Esophagus mucosa (tissue), 1 donor: ENCODE measurements at regions not wholly inside any gene's neighbourhood (a gene's known extent, or its start where the extent isn't known, plus 50 kb on each side); places are given as distances from the start of the nearest gene placed in this dataset.

Experiments
- ATAC-seq: fragments of 200-7000 bp; cut with Tn5 transposase; one replicate; pipeline ENCODE4 v1.9.1; 2020
- donor health status: DM: yes; HTN: yes; CAD: no.

- no peak for ATAC-seq
Observed at GRCh38 chr18:42137693-42138375, 182.8 kb downstream of the PIK3C3 start.

GRCh38 chr18:42141439-42141838 lies 186.4 kb downstream of the PIK3C3 start:
- ATAC-seq: no peak

GRCh38 chr18:42155024-42155423 lies 200.0 kb downstream of the PIK3C3 start:
- ATAC-seq: no peak

DNA sequence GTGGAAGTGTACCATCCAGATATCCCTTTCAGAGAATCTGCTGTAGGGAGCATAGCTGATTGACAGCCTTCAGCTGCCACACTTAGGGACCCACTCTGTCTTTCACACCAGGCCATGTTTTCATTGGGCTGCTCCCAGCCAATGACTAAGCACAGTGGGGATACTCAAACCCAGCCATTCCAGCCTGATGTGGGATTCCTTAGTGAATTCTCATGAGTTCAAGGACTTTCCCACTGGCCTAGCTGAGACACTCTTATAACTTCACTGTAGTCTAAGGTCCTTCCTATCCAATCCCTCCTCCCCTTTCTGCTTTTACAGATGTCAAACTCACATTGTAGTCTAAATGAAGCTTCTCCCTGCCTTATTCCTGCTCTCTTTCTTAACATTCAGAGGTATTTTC lies 201.2 kb downstream of the PIK3C3 start:
- no peak for ATAC-seq

- ATAC-seq: no peak
Observed at GRCh38 chr18:42157420-42157819, 202.4 kb downstream of the PIK3C3 start.

- no peak for ATAC-seq
Observed at GRCh38 chr18:42157878-42158277, 202.8 kb downstream of the PIK3C3 start.

DNA sequence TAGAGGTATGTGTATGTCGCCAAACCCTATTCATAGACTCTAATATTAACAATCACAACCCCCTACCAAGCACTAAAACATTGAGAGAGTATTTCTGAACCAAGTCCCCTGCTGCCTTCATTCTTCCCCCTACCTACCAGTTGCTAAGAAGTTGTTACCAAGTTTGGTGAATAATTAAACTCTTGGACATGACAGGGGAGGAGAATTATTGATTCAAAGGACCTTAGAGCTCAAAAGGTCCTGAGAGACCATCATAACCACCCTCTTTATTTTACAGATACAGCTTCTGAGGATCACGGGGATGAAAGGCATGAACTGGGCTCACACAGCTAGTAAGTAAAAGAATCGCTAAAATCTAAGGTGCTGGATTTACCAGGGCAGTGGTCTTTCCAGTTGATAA lies 204.1 kb downstream of the PIK3C3 start:
- ATAC-seq: no peak

- ATAC-seq: no peak
Observed at GRCh38 chr18:42163321-42163720, 208.3 kb downstream of the PIK3C3 start.

DNA sequence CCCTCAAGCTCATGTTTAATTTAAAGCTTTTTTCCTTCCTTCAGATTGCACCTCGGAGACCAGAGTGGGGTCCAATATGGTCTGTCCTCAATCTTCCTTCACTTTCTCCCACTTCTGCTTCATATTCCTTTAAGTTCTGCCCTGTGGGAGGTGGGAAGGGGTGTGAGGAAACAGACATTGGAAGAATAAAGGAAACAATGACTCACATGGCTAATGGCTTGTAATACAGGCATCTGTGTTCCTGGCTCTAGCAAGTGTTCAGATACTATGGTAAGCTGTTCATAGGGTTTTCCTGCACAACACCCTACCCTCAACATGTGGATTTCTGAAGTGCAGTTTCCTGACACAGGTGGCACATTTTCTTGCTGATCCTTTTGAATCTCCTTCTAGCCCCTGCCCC lies 209.5 kb downstream of the PIK3C3 start:
- ATAC-seq: no peak

DNA sequence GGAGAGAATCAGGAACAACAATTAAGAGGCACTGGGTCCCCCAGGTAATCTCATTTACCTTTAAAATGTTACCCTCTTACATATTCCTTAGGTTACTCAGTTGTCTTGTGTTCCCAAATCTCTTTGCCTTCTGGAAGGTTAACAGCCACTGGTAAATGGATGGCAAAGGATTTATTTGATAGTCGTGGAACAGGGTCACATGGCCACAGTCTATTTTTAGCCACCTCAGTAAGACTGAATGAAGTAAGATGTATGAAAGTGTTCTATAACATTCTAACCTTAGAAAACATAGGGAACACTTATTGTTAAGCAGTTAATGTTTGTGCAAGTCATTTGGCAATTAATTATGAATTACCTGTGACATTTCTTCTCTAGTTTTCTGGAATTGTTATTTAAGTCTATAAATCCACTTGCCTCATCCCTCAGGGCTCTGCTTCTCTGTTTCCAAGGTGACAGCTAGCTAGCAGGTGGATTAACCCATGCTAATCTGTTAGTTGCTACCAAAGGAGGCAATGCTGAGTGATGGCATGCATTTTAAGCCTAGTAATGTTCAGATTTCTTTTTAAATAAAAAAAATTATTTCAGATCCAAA lies 211.0 kb downstream of the PIK3C3 start:
- ATAC-seq: no peak

- no peak for ATAC-seq
Observed at GRCh38 chr18:42168487-42168886, 213.5 kb downstream of the PIK3C3 start.

- ATAC-seq: no peak
Observed at GRCh38 chr18:42168907-42169306, 213.9 kb downstream of the PIK3C3 start.

- ATAC-seq: peak; percentile 77
Observed at GRCh38 chr18:42174909-42175308, 219.9 kb downstream of the PIK3C3 start.

DNA sequence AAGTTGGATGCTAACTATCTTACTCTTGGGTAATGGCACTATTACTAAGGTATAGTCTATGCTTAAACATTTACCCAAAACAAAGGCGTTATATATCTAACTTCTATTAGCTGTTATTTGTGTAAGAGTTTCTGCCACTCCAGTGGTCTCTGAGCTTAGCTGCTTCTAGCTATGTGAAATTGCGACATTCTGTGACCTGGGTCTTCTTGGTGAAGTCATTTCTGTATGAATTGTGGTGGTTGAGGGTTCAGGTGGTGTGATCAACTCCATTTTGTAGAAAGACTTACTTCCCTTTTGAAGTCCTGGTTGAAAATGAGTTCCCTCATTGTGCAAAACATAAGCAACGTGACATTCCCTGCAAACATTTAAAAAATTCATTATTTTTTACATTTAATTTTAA lies 221.6 kb downstream of the PIK3C3 start:
- ATAC-seq: no peak

- no peak for ATAC-seq
Observed at GRCh38 chr18:42177390-42177789, 222.4 kb downstream of the PIK3C3 start.

DNA sequence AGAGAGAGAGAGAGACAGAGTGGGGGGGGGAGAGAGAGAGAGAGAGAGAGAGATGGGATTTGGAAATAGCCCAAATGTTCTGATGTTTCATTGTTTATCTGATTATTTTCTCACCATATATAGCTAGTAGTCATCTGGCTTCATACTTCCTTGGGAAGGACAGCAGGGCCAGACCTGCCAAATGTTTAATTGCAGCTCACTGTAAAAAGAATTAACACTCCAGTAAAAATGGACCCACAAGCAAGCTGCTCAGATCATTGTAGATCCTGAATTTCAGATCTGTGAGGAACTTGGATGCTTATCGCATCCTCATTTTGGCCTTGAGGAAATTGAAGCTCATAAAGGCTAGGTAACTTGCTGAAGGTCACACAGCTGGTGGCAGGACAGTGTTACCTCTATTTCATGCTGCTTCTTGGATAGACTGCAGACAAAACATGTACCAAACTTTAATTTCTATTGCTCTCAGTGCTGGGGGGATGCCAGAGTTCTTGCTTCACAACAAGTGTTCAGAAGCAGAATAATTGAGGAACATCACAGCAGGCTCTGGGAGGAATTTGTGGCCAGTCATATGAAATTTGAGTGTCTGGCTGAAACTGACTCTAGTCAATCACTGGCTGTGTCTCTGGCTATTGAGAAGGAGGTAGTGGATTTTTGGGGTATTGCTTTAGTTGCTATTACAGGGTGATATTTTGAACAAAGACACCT lies 223.5 kb downstream of the PIK3C3 start:
- ATAC-seq: no peak

- ATAC-seq: no peak
Observed at GRCh38 chr18:42179542-42180121, 224.6 kb downstream of the PIK3C3 start.

DNA sequence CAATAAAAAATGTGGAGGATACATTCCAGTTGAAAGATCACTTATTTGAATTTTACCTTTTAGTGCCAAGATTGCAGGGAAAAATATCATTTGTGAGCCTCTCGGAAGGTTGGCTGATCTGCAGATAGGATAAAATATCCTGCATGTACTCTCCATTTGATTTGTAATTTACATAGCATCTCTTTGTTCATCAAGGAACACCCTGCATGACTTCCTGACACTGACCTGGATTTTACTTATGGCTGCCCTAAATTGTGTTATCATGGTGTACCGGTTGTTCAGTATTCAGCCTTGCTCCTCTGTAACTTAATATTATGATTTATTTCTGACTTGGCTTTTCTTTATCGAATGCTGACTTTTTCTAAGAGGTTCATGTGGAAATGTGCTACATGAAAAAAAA lies 226.4 kb downstream of the PIK3C3 start:
- no peak for ATAC-seq

DNA sequence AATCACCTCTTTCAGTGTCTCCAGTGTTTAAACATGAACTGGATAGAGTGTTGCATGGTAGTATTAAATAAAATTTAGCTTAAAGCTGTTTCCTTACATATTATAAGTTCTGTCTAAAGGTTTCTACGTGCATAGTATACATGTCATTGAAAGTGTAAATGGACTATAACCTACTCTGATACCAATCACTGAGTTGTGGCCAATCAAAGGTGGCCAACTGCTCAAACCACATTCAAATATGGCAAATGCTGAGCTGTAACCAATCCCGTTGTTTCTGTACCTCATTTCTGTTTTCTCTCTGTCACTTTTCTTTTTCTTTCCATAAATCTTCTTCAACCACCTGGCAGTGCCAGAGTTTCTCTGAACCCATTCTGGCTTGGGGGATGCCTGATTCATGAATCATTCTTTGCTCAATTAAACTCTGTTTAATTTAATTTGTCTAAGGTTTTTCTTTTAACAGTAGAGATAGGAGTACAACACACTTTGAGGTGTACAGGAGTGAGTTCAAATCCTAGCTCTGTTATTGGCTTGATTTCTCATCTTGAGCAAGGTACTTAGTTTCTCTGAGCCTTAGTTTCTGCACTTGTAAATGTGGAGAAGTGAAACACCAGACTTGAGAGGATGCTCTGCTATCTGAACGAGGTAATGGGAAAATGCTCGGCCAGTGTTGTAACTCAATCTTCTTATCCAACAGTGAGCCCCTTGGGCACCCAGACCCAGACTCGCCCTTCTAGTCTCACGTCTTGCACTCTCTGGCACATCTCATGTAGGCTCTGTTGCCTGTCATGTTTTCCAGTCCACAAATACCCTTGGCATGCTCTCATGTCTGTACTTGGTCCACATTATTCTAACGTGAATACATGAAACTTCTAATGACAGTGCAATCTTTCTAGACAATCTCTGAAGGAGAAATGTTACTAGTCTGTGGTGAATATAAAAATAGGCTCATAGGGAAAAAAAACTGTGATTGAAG lies 228.0 kb downstream of the PIK3C3 start:
- ATAC-seq: peak; percentile 41

GRCh38 chr18:42183746-42184145 lies 228.7 kb downstream of the PIK3C3 start:
- peak; percentile 66 for ATAC-seq

GRCh38 chr18:42184685-42185477 lies 229.8 kb downstream of the PIK3C3 start:
- no peak for ATAC-seq

DNA sequence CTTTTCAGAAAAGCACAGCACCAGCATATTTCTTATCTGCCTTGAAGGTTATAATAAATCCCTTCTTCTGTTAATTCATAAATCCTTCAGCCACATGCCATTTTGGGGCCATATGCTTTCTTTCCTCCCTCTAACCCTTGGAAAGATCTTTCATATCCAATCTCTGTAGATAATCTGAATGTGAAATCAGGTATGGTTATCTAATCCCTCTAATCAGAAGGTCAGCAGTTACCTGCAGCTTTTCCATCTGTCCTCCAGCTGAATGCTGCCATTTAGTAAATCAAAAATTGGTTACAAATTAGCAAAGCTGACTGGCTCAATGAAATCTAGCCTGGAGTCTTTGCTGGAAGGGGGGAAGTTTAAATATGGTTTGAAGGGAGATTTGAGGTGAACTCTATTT lies 230.5 kb downstream of the PIK3C3 start:
- no peak for ATAC-seq
